ENCODE measurements at regions not wholly inside any gene's neighbourhood (a gene's known extent, or its start where the extent isn't known, plus 50 kb on each side); places are given as distances from the start of the nearest gene placed in this dataset.
A peak's percentile ranks its signal among the peaks of the same experiment; 100 is the strongest.

DNA sequence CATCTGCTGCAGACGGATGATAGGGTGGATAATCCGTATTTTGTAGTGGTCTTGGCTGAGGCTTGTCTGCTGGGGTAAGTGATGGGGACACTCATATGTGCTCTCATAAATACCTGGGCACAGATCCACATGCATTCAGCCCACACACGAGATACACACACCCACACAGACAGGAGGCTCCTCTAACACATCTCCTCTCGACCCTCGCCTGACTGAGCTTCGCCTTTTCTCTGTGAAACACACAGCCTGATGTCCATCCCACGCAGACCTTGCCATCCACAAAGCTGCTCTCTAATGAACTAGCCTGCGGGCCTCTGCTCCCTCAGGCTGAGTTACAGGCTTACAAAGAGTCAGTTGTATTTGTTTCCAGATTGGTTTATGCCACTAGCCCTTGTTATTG is 96.3 kb upstream of the CSF3R start:
- no peak for DNase-seq (ENCODE audit: low read depth in 2 of 2)

GRCh38 chr1:36576551-36577110 is 93.9 kb upstream of the CSF3R start:
- DNase-seq (ENCODE audit: low read depth in 2 of 2) = no peak

DNA sequence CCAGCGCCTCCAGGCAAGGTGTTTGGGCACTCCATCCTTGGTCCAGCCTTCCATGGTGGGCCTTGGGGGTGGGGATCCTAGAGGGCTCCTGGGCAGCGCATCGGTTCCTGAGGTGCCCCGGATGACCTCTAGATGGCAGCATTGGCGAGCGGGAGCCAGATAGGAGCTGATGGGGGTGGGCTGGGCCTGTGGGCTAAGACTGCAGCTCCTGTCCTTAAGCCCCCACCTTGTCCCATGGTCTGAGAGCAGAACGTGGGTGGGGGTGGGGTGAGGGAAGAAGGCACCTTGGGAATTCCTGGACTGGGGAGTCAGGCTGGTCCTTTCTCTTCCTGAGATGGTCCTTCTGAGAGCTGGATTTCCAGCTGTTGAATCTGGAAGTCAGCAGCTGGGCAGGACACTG is 93.4 kb upstream of the CSF3R start:
- DNase-seq (ENCODE audit: low read depth in 2 of 2) = peak; percentile 14 to 51

- DNase-seq (ENCODE audit: low read depth in 2 of 2) = no peak
These were observed 90.7 kb upstream of the CSF3R start for GRCh38 chr1:36573445-36573844.

DNA sequence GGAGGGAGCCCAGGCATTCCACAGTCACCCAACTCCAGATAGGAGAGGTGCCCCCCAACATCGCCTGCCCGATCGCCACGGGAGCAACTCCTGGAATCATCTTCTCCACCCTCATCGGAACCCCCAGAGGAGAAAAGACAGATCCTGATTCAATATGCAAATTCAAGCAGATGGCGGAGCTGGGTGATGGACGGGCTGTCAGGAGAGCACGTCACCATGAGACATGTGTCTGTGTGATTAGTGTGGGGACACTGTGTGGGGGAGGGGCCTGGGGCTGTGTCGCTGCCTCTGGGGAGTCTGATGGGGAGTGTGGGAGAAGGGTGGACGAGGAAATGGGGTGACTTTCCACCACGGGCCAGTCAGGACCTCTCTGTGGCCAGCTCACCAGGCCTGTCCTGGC is 90.2 kb upstream of the CSF3R start:
- no peak for DNase-seq (ENCODE audit: low read depth in 2 of 2)

- no peak for DNase-seq (ENCODE audit: low read depth in 2 of 2)
These were observed 89.5 kb upstream of the CSF3R start for GRCh38 chr1:36572142-36572715.

- DNase-seq (ENCODE audit: low read depth in 2 of 2) = no peak
These were observed 88.4 kb upstream of the CSF3R start for GRCh38 chr1:36571106-36571505.

GRCh38 chr1:36570478-36571060 is 87.9 kb upstream of the CSF3R start:
- DNase-seq (ENCODE audit: low read depth in 2 of 2) = no peak

DNA sequence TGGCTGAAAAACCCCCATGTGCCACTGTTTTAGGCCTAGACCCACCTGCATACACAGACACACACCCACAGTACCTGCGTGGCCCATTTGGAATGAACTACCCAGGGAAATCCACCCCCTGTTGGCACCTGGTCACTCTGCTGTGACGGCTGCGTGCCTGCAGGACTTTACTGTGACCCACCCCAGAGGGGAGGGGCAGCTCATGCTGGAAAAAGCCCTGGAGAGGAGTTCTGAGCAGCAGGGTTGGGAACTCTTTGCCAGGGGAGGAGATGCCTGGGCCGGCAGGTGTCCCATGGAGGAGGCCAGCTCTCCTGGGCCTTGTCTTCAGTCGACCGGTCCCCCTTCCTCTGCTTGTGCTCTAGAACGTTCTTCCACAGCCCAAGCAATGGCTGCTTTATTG is 87.3 kb upstream of the CSF3R start:
- DNase-seq (ENCODE audit: low read depth in 2 of 2) = no peak

GRCh38 chr1:36567601-36568341 is 85.1 kb upstream of the CSF3R start:
- DNase-seq (ENCODE audit: low read depth in 2 of 2) = no peak

DNA sequence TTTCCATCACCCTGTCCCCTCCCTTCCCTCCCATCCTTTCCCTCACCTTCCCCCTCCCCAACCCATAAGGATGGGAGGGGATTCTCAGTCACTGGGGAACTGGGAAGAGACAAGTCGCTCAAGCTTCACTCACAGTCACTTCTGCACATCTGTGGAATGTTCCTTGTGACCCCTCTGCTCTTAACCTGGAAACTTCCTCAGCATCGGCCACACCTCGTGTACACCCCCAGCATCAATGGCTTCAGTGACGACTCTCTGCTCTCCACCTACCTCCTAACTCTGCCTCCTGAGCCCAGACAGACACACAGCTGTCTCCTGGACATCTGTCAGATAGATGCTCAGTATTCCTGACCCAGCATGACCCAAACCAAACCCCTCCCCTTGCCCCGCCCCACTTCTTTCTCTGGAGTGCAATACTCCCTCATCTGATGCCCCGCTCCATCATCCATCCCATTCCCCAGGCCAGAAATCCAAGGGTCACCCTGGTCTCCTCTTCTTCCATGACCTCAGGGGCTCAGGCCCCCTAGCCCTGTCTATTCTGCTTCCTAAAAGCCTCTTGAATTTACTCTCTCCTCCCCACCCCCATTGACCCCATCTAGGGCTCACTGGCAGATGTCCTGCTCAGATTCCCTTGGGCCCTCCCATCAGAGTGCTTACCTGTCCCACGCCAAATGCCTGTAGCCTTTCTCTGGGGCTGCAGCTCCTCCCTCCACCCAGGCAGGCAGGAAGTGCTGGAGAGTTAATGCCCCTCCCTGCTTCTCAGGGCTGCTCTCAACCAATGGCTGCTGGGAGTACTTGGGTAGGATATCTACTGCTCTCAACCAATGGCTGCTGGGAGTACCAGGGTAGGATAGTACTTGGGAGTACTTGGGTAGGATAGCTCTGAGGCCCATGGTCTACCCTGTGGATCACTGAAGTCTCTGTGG is 83.1 kb upstream of the CSF3R start:
- no peak for DNase-seq (ENCODE audit: low read depth in 2 of 2)

DNA sequence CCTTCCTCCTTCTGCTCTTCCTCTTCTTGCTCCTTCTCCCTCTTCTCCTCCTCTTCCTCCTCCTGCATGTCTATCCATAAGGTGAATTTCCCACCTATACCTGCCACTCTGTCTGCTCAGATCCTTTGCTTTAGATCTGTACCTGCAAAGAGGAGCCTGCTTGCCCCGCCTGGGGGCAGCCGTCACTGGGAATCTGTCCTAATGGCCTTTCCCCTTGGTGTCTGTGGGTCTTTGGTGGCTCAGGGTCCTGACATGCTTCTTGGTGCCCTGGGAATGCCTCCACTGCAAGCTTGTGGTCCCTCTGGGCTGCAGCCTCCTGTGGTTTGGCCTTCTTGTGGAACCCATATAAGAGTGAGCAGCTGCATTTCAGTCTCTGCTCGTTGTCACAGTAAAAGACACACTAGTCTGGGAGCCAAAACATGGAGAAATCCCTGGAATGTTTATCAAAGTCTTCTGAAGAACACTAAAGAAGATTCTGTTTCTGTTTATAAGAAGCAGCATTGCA is 79.5 kb upstream of the CSF3R start:
- DNase-seq (ENCODE audit: low read depth in 2 of 2) = no peak

DNA sequence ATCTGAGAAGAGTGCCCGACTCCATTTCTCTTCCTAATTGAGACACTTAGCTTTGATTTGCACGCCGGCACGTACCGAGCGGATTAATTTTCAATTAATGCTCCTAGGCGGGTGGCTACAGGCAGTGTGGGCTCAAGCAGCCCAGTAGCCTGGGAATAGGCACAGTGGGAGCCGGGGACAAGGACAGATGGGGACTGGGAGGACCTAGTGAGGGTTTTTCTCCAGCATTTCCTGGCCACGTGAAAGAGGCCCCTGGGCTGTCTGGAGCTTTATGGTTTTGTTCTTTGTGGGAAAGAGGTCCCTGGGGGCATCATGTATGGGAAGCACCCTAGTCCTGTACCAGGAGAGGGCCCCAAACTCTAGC is 78.6 kb upstream of the CSF3R start:
- no peak for DNase-seq (ENCODE audit: low read depth in 2 of 2)

DNA sequence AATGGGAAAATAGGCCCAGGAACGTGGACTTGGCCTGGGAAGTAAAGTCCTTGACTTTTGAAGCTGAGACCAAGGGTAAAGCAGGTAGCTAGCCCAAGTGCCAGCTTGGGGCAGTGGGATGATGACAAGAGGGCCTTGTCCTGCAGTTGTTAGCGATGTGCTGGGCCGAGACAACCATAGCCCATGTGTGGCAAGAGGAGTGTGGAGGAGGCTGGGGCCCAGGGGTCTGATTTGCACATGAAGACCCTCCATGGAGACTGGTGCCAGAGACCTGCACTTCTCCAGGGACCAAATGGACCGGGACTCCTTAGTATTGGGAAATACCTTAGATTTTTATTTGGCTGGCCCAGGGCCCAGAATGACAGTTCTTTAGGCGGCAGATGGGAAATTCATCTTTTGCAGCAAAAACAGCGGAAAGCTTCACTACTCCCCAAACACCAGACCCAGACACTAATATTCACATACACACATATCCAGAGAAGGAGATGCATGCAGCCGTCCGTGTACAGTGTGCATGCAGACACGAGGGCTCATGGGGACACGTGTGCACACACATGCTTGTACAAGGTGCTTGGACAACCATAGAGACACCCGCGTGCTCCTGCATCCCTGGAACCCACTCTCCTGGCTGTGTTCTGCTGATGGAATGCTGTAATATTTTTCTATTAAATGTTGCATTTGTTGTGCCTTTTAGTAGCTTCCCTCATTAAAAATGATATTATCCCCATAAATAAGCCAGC is 78.1 kb upstream of the CSF3R start:
- no peak for DNase-seq (ENCODE audit: low read depth in 2 of 2)

GRCh38 chr1:36560177-36560576 is 77.5 kb upstream of the CSF3R start:
- no peak for DNase-seq (ENCODE audit: low read depth in 2 of 2)

DNA sequence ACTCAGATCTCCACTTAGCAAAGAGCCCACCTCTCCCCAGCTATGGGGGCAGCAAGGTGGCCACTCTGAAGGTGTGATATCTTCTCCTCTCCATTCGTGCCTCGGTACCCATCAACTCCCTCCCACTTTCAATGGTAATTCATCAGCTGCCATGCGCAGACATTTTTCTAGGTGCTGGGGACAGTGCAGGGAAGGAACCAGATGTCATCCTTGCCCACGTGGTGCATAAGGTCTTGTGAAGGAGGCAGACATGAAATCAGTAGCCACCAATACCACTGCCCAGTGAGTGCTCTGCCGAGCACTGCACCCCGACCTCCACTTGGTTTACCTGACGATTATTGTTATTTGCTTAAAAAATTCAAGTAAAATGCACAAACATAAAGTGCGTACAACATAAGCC is 76.3 kb upstream of the CSF3R start:
- no peak for DNase-seq (ENCODE audit: low read depth in 2 of 2)

DNA sequence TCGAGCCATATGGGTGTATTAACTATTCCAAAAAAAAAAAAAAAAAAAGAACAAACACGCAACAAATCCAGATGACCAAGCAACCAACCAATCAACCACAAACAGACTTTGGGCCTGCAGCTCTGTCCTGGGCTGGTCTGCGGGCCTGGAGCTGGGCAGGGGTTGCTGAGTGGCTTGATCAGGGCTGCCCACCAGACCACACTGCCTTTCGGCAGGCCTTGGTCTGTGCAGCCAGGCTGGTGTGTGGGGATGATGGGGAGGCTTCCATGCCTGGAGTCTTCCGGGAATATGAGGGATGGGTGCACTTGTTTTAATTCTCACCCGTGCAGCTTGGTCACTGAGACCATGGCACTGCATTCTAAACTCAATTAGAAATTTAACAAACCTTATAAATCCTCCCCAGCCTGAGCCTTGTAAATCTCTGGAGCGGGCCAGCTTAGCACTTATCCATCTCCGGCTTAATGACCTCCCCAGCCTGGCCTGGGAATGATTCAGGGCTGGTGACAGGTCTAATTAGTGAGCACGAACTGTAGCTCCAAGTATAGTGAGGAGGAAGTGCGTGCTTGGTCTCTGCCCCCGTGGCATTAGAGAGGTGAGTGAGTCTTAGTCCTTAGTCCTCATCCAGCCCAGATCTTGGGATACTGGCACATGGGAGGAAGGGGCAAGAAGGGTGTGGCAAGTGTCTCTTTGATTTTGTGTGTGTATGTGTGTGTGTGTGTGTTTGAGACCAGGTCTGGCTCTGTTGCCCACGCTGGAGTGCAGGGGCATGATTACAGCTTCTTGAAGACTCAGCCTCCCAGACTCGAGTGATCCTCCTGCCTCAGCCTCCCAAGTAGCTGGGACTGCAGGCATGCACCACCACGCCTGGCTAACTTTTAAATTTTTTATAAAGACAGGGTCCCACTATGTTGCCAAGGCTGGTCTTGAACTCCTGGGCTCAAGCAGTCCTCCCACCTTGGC is 74.6 kb upstream of the CSF3R start:
- no peak for DNase-seq (ENCODE audit: low read depth in 2 of 2)

- no peak for DNase-seq (ENCODE audit: low read depth in 2 of 2)
These were observed 72.3 kb upstream of the CSF3R start for GRCh38 chr1:36555041-36555440.

DNA sequence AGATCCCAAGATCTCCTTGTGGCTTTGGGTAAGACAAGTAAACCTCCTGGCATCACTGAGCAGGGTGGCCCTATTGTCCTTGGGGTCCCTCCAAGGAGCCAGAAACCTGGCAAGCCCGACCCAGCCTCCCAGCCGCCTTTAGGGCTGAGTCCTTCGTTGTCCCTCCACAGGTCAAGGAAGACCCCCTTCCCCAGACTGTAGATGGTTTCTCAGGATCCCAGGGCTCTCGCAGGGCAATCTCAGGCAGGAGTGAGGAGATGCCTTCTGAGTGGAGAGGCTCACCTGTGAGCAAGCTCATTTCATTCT is 71.6 kb upstream of the CSF3R start:
- DNase-seq (ENCODE audit: low read depth in 2 of 2) = no peak

GRCh38 chr1:36553591-36554322 is 71.0 kb upstream of the CSF3R start:
- peak; percentile 53 to 65 for DNase-seq (ENCODE audit: low read depth in 2 of 2)
